SJSA1 (cell line): ENCODE measurements at regions not wholly inside any gene's neighbourhood (a gene's known extent, or its start where the extent isn't known, plus 50 kb on each side); places are given as distances from the start of the nearest gene placed in this dataset.

Experiments used
- DNase-seq, 2 experiments: peaks; one replicate each; pipeline ENCODE4 v3.0.0-alpha.2; 2015 to 2020; ENCODE audit warnings: low spot score in 2 of 2, low read depth in 1 of 2
- H3K27ac ChIP-seq: fragments of 250-450 bp; sonication (Bioruptor Pico); 2 replicates; pipeline ENCODE4 v1.5.1; 2020; ENCODE audit warnings: mild to moderate bottlenecking, moderate library complexity
- H3K27me3 ChIP-seq: fragments of 250-450 bp; sonication (Bioruptor Pico); replicated peaks from 2 replicates; pipeline ENCODE4 v1.5.1; 2020; ENCODE audit warnings: mild to moderate bottlenecking, moderate library complexity
- H3K36me3 ChIP-seq: fragments of 250-450 bp; sonication (Bioruptor Pico); 2 replicates; pipeline ENCODE4 v1.5.1; 2020; ENCODE audit warnings: mild to moderate bottlenecking
- H3K4me1 ChIP-seq: fragments of 250-450 bp; sonication (Bioruptor Pico); replicated peaks from 2 replicates; pipeline ENCODE4 v1.6.1; 2021; ENCODE audit warnings: mild to moderate bottlenecking
- H3K4me3 ChIP-seq: fragments of 250-450 bp; sonication (Bioruptor Pico); 2 replicates; pipeline ENCODE4 v1.5.1; 2020; ENCODE audit warnings: mild to moderate bottlenecking
- H3K9me3 ChIP-seq: fragments of 250-450 bp; sonication (Bioruptor Pico); replicated peaks from 2 replicates; pipeline ENCODE4 v1.5.1; 2020; ENCODE audit warnings: mild to moderate bottlenecking

- Histone ChIP-seq H3K27me3 (no peaks in the 10 kb centered on the region), H3K9me3 (no peaks in the 10 kb centered on the region), H3K4me1 (no peaks in the 10 kb centered on the region), H3K4me3 (no peak overlapping the region), H3K36me3 (no peaks in the 10 kb centered on the region), H3K27ac (no peak overlapping the region)
- no peak for DNase-seq
These were observed 222.6 kb upstream of the CTAGE1 start for GRCh38 chr18:22640281-22640842.

GRCh38 chr18:22641958-22642357, 224.2 kb upstream of the CTAGE1 start:
- no peaks in the 10 kb centered on the region for H3K4me1 ChIP-seq
- no peaks in the 10 kb centered on the region for H3K36me3 ChIP-seq
- H3K27ac ChIP-seq = no peak overlapping the region
- H3K9me3 ChIP-seq = no peaks in the 10 kb centered on the region
- H3K27me3 ChIP-seq = no peaks in the 10 kb centered on the region
- no peak for DNase-seq
- H3K4me3 ChIP-seq = no peak overlapping the region

GRCh38 chr18:22643731-22644130, 226.0 kb upstream of the CTAGE1 start:
- no peaks in the 10 kb centered on the region for H3K4me1 ChIP-seq
- no peaks in the 10 kb centered on the region for H3K36me3 ChIP-seq
- H3K9me3 ChIP-seq = no peaks in the 10 kb centered on the region
- no peak for DNase-seq
- H3K4me3 ChIP-seq = no peak overlapping the region
- no peaks in the 10 kb centered on the region for H3K27me3 ChIP-seq
- H3K27ac ChIP-seq = no peak overlapping the region

- Histone ChIP-seq H3K36me3 (no peaks in the 10 kb centered on the region), H3K27ac (no peak overlapping the region), H3K4me1 (no peaks in the 10 kb centered on the region), H3K9me3 (no peaks in the 10 kb centered on the region), H3K4me3 (no peak overlapping the region), H3K27me3 (no peaks in the 10 kb centered on the region)
- no peak for DNase-seq
These were observed 232.5 kb upstream of the CTAGE1 start for GRCh38 chr18:22650247-22650646.

GRCh38 chr18:22657619-22658018, 239.9 kb upstream of the CTAGE1 start:
- Histone ChIP-seq H3K4me1 (no peaks in the 10 kb centered on the region), H3K27me3 (no peaks in the 10 kb centered on the region), H3K4me3 (no peak overlapping the region)

GRCh38 chr18:22658318-22658717, 240.6 kb upstream of the CTAGE1 start:
- H3K27me3 ChIP-seq = no peaks in the 10 kb centered on the region
- no peaks in the 10 kb centered on the region for H3K36me3 ChIP-seq
- H3K4me1 ChIP-seq = no peaks in the 10 kb centered on the region
- H3K9me3 ChIP-seq = no peaks in the 10 kb centered on the region
- no peak overlapping the region for H3K27ac ChIP-seq
- no peak overlapping the region for H3K4me3 ChIP-seq
- DNase-seq = no peak

More at GRCh38 chr18:22657619-22658018, 239.9 kb upstream of the CTAGE1 start:
- DNase-seq = no peak
- Histone ChIP-seq H3K9me3 (no peaks in the 10 kb centered on the region), H3K36me3 (no peaks in the 10 kb centered on the region), H3K27ac (no peak overlapping the region)

- Histone ChIP-seq H3K36me3 (no peaks in the 10 kb centered on the region), H3K4me3 (no peak overlapping the region)
- DNase-seq = no peak
These were observed 245.7 kb upstream of the CTAGE1 start for GRCh38 chr18:22663378-22663777.

GRCh38 chr18:22666411-22666940, 248.8 kb upstream of the CTAGE1 start:
- no peak overlapping the region for H3K27ac ChIP-seq
- no peak for DNase-seq
- H3K36me3 ChIP-seq = no peaks in the 10 kb centered on the region
- H3K27me3 ChIP-seq = no peaks in the 10 kb centered on the region
- H3K4me3 ChIP-seq = no peak overlapping the region
- peaks cover 6% of the 10 kb centered on the region; the same call in 1 of the 2 replicates for H3K9me3 ChIP-seq
- H3K4me1 ChIP-seq = peaks cover 20% of the 10 kb centered on the region

More at GRCh38 chr18:22663378-22663777, 245.7 kb upstream of the CTAGE1 start:
- Histone ChIP-seq H3K27ac (no peak overlapping the region), H3K9me3 (peaks cover 6% of the 10 kb centered on the region; the same call in 1 of the 2 replicates), H3K4me1 (peaks cover 13% of the 10 kb centered on the region), H3K27me3 (no peaks in the 10 kb centered on the region)

- Histone ChIP-seq H3K4me1 (peaks cover 20% of the 10 kb centered on the region), H3K4me3 (no peak overlapping the region), H3K9me3 (peaks cover 6% of the 10 kb centered on the region; the same call in 1 of the 2 replicates), H3K27ac (peak overlapping the region; percentile 49), H3K27me3 (no peaks in the 10 kb centered on the region), H3K36me3 (no peaks in the 10 kb centered on the region)
- no peak for DNase-seq
These were observed 249.4 kb upstream of the CTAGE1 start for GRCh38 chr18:22667156-22667555.

- no peak overlapping the region for H3K4me3 ChIP-seq
- H3K27ac ChIP-seq = peak overlapping the region; percentile 49
- H3K9me3 ChIP-seq = peaks cover 6% of the 10 kb centered on the region; the same call in 1 of the 2 replicates
- H3K4me1 ChIP-seq = peaks cover 20% of the 10 kb centered on the region
- peak; percentile 63 to 90 for DNase-seq
- H3K36me3 ChIP-seq = no peaks in the 10 kb centered on the region
- no peaks in the 10 kb centered on the region for H3K27me3 ChIP-seq
These were observed 250.1 kb upstream of the CTAGE1 start for GRCh38 chr18:22667616-22668422.

GRCh38 chr18:22668496-22668895, 250.8 kb upstream of the CTAGE1 start:
- H3K36me3 ChIP-seq = no peaks in the 10 kb centered on the region

GRCh38 chr18:22670914-22671313, 253.2 kb upstream of the CTAGE1 start:
- Histone ChIP-seq H3K27ac (no peak overlapping the region), H3K9me3 (0 out of 2 replicates have a peak, but pooled peaks cover 2% of the 10 kb centered on the region), H3K36me3 (no peaks in the 10 kb centered on the region), H3K27me3 (no peaks in the 10 kb centered on the region), H3K4me3 (no peak overlapping the region), H3K4me1 (peaks cover 30% of the 10 kb centered on the region)
- no peak for DNase-seq

More at GRCh38 chr18:22668496-22668895, 250.8 kb upstream of the CTAGE1 start:
- peaks cover 6% of the 10 kb centered on the region; the same call in 1 of the 2 replicates for H3K9me3 ChIP-seq
- H3K27me3 ChIP-seq = no peaks in the 10 kb centered on the region
- H3K4me1 ChIP-seq = peaks cover 20% of the 10 kb centered on the region
- H3K27ac ChIP-seq = peak overlapping the region; percentile 42
- DNase-seq = no peak
- no peak overlapping the region for H3K4me3 ChIP-seq

GRCh38 chr18:22673182-22673862, 255.6 kb upstream of the CTAGE1 start:
- DNase-seq = no peak
- Histone ChIP-seq H3K4me1 (peaks cover 18% of the 10 kb centered on the region), H3K27me3 (no peaks in the 10 kb centered on the region), H3K36me3 (no peaks in the 10 kb centered on the region), H3K4me3 (no peak overlapping the region), H3K27ac (no peak overlapping the region), H3K9me3 (0 out of 2 replicates have a peak, but pooled peaks cover 2% of the 10 kb centered on the region)
